ENCODE measurements at regions not wholly inside any gene's neighbourhood (a gene's known extent, or its start where the extent isn't known, plus 50 kb on each side); places are given as distances from the start of the nearest gene placed in this dataset.

DNA sequence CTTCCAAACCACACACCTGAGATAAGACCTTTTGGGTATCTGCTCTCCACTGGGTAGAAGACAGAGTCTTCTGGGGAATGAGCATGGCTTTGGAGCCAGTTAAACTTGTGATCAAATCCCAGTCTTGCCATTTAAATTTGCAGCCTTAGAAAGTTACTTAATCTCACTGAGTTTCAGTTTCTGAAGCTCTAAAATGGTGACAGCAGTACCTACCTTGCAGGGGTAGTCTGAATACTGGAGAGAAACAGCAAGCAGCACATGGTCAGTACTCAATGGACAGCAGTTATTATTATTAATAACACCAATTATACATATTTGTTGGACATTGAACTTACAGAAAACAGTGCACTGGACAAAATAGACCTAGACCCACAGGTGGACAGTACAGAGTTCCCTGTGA is 260.9 kb downstream of the MAN2A1 start:
- DNase-seq (ENCODE audit: low read depth in 1 of 2, low spot score in 1 of 2), result no peak
- Histone ChIP-seq H3K4me3 (replicated peaks; ENCODE audit: insufficient read depth, low read length) (no peak overlapping the region), H3K27me3 (ENCODE audit: insufficient read depth, poor library complexity, severe bottlenecking) (no peaks in the 10 kb centered on the region), H3K27ac (replicated peaks) (no peak overlapping the region)
- TF ChIP-seq, protein P1, sequence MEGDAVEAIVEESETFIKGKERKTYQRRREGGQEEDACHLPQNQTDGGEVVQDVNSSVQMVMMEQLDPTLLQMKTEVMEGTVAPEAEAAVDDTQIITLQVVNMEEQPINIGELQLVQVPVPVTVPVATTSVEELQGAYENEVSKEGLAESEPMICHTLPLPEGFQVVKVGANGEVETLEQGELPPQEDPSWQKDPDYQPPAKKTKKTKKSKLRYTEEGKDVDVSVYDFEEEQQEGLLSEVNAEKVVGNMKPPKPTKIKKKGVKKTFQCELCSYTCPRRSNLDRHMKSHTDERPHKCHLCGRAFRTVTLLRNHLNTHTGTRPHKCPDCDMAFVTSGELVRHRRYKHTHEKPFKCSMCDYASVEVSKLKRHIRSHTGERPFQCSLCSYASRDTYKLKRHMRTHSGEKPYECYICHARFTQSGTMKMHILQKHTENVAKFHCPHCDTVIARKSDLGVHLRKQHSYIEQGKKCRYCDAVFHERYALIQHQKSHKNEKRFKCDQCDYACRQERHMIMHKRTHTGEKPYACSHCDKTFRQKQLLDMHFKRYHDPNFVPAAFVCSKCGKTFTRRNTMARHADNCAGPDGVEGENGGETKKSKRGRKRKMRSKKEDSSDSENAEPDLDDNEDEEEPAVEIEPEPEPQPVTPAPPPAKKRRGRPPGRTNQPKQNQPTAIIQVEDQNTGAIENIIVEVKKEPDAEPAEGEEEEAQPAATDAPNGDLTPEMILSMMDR (IDR thresholded peaks at IDR 0.05; ENCODE audit: insufficient read depth, low read length), result no peak
- no peak for TF ChIP-seq POLR2AphosphoS5 (IDR thresholded peaks at IDR 0.05; ENCODE audit: low read depth)
- TF ChIP-seq SPI1 (IDR thresholded peaks at IDR 0.05; ENCODE audit: borderline replicate concordance, low read depth), result no peak
- no peak for TF ChIP-seq GABPA (IDR thresholded peaks at IDR 0.05; ENCODE audit: low read depth)
- TF ChIP-seq, protein P2, sequence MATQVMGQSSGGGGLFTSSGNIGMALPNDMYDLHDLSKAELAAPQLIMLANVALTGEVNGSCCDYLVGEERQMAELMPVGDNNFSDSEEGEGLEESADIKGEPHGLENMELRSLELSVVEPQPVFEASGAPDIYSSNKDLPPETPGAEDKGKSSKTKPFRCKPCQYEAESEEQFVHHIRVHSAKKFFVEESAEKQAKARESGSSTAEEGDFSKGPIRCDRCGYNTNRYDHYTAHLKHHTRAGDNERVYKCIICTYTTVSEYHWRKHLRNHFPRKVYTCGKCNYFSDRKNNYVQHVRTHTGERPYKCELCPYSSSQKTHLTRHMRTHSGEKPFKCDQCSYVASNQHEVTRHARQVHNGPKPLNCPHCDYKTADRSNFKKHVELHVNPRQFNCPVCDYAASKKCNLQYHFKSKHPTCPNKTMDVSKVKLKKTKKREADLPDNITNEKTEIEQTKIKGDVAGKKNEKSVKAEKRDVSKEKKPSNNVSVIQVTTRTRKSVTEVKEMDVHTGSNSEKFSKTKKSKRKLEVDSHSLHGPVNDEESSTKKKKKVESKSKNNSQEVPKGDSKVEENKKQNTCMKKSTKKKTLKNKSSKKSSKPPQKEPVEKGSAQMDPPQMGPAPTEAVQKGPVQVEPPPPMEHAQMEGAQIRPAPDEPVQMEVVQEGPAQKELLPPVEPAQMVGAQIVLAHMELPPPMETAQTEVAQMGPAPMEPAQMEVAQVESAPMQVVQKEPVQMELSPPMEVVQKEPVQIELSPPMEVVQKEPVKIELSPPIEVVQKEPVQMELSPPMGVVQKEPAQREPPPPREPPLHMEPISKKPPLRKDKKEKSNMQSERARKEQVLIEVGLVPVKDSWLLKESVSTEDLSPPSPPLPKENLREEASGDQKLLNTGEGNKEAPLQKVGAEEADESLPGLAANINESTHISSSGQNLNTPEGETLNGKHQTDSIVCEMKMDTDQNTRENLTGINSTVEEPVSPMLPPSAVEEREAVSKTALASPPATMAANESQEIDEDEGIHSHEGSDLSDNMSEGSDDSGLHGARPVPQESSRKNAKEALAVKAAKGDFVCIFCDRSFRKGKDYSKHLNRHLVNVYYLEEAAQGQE (IDR thresholded peaks at IDR 0.05; ENCODE audit: insufficient replicate concordance, low read depth), result no peak

DNA sequence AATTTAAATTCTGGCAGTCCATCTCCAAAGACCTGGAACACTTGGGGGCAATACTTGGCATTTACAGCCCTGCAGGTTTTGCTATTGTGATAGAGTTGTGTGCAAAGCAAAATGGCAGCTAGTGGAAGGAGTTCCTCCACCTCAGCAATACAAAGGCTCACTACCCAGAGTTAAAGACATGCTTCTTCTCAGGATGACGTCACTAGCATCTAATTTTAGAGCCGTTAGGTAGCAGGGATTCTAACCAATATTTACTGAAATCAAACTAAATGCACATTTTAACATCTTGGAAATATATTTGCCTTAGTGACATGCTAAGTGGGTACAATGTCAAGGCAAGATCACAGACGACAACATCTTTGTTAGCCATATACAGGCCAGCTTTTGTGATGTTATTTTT is 261.6 kb downstream of the MAN2A1 start:
- DNase-seq (ENCODE audit: low read depth in 1 of 2, low spot score in 1 of 2), result no peak
- no peak overlapping the region for H3K4me3 ChIP-seq (replicated peaks; ENCODE audit: insufficient read depth, low read length)
- H3K27me3 ChIP-seq (ENCODE audit: insufficient read depth, poor library complexity, severe bottlenecking), result no peaks in the 10 kb centered on the region
- TF ChIP-seq SPI1 (IDR thresholded peaks at IDR 0.05; ENCODE audit: borderline replicate concordance, low read depth) (no peak), GABPA (IDR thresholded peaks at IDR 0.05; ENCODE audit: low read depth) (no peak), POLR2AphosphoS5 (IDR thresholded peaks at IDR 0.05; ENCODE audit: low read depth) (no peak)
- TF ChIP-seq, protein P1 (IDR thresholded peaks at IDR 0.05; ENCODE audit: insufficient read depth, low read length), result no peak
- TF ChIP-seq, protein P2 (IDR thresholded peaks at IDR 0.05; ENCODE audit: insufficient replicate concordance, low read depth), result no peak
- no peak overlapping the region for H3K27ac ChIP-seq (replicated peaks)

DNA sequence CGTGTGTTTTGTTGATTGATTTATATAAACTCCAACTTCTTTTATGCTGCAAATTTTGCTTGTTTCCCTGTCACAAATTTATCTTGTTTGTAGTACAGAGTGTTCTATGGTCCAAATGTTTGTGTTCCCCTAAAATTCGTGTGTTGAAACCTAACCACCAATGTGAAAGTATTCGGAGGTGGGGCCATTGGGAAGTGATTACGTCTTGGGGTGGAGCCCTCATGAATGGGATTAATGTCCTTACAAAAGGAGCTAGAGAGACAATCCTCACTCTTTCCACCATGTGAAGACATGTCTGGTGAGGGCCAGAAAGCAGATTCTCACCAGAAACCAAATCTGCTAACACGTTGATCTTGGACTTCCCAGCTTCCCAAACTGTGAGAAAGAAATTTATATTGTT is 262.0 kb downstream of the MAN2A1 start:
- H3K4me3 ChIP-seq (replicated peaks; ENCODE audit: insufficient read depth, low read length), result no peak overlapping the region
- no peak overlapping the region for H3K27ac ChIP-seq (replicated peaks)
- H3K27me3 ChIP-seq (ENCODE audit: insufficient read depth, poor library complexity, severe bottlenecking), result no peaks in the 10 kb centered on the region
- no peak for DNase-seq (ENCODE audit: low read depth in 1 of 2, low spot score in 1 of 2)
- no peak for TF ChIP-seq POLR2AphosphoS5 (IDR thresholded peaks at IDR 0.05; ENCODE audit: low read depth)
- TF ChIP-seq, protein P2 (IDR thresholded peaks at IDR 0.05; ENCODE audit: insufficient replicate concordance, low read depth), result no peak
- no peak for TF ChIP-seq GABPA (IDR thresholded peaks at IDR 0.05; ENCODE audit: low read depth)
- TF ChIP-seq, protein P1 (IDR thresholded peaks at IDR 0.05; ENCODE audit: insufficient read depth, low read length), result no peak
- no peak for TF ChIP-seq SPI1 (IDR thresholded peaks at IDR 0.05; ENCODE audit: borderline replicate concordance, low read depth)
